KOPT-K1 (cell line): ENCODE measurements at regions not wholly inside any gene's neighbourhood (a gene's known extent, or its start where the extent isn't known, plus 50 kb on each side); places are given as distances from the start of the nearest gene placed in this dataset.
"Not testable (repeated sequence)": the region's sequence is repeated elsewhere in the genome, so short reads cannot be mapped to it uniquely, and the experiment has no call there.

Experiments
- H3K27ac ChIP-seq: fragments of 200-600 bp; sonication (generic); 2 replicates; pipeline ENCODE4 v1.5.1; 2016; ENCODE audit warnings: antibody characterized with exemption, mild to moderate bottlenecking, low read depth, low read length; ENCODE audit not compliant: poor library complexity, severe bottlenecking
- H3K36me3 ChIP-seq: fragments of 200-600 bp; sonication (generic); 2 replicates; pipeline ENCODE4 v1.5.1; 2017; ENCODE audit warnings: antibody characterized with exemption, mild to moderate bottlenecking, low read length, moderate library complexity; ENCODE audit not compliant: insufficient read depth
- H3K9me3 ChIP-seq: fragments of 200-600 bp; sonication (generic); 2 replicates; pipeline ENCODE4 v1.5.1; 2017; ENCODE audit warnings: antibody characterized with exemption, low read length, mild to moderate bottlenecking; ENCODE audit not compliant: insufficient read depth, poor library complexity, severe bottlenecking

DNA sequence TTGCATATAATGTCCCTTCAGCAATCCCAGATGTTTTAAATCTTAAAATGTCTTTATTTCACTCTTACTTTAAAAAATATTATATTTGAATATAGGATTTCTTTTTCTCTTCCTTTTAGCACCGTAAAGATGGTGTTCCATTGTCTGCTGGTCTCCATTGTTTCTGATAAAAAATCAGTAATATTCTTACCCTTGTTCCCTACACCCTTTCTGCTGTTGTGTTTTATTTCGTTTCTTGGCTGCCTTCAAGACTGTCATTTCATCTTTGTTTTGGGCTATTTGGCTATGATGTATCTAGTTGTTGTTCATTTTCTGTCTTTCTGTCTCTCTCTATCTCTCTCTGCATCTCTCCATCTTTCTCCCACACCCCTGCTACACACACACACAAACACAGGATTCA, 197.9 kb downstream of the IRX2 start:
- H3K36me3 ChIP-seq: no peaks in the 10 kb centered on the region
- H3K27ac ChIP-seq: no peak overlapping the region
- H3K9me3 ChIP-seq: peaks cover 15% of the 10 kb centered on the region

DNA sequence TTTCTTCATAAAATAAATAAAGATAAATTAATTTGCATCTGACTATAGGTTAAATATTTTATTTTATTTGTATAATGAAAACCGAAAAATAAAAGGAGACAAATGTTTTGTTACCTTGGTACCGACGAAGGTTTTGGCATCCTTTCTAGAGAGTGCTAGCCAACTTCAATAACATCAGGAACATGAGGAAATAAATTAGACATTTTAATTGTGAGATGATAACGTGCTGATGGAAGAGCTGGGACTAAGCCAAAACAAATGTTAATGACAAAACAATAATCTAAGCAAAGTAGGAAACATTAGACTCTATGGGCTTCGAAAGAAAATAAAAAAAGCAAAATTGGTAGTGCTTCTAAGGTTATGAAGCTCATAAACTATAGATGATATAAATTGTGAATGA, 201.0 kb downstream of the IRX2 start:
- Histone ChIP-seq H3K9me3 (peaks cover 11% of the 10 kb centered on the region), H3K27ac (no peak overlapping the region), H3K36me3 (no peaks in the 10 kb centered on the region)

DNA sequence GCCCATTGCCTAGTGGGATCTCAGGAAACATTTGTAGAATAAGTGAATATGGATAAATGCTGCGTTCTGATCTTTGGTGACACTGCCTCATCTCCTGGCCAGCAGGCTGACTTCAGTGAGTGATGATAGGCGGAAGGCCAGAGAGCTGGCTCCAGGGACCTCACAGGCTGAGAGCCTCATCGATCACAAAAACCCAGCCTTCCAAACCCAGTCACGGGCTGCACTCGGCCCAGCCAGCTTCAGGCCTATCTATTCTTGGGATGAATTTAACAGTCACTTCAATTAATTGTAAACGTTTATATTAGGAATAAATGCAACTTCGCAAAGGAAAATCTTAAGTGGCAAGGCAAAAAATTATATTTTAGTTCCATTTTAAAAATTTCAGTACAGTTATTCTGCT, 201.6 kb downstream of the IRX2 start:
- no peak overlapping the region for H3K27ac ChIP-seq

DNA sequence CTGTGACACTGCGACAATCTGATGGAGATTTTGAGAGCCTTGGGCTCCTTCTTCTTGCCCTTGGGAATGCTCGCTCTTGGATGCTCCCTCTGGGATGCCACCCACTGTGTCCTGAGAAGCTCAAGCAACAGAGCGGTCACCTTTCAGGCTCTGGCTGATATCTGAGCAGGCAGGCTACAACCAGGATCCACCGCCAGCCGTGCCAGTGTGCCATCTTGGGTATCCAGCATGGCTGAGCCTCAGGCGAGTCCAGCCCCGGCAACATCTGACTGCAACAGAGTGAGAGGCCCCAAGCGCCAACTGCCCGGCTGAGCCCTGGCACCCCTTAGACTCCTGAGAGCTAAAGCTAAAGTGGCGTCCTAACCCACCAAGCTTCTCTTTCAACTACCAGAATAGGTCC, 202.1 kb downstream of the IRX2 start:
- Histone ChIP-seq H3K9me3 (peaks cover 6% of the 10 kb centered on the region), H3K27ac (no peak overlapping the region), H3K36me3 (no peaks in the 10 kb centered on the region)

More for the DNA sequence above, 201.6 kb downstream of the IRX2 start:
- Histone ChIP-seq H3K36me3 (no peaks in the 10 kb centered on the region), H3K9me3 (peaks cover 11% of the 10 kb centered on the region)

DNA sequence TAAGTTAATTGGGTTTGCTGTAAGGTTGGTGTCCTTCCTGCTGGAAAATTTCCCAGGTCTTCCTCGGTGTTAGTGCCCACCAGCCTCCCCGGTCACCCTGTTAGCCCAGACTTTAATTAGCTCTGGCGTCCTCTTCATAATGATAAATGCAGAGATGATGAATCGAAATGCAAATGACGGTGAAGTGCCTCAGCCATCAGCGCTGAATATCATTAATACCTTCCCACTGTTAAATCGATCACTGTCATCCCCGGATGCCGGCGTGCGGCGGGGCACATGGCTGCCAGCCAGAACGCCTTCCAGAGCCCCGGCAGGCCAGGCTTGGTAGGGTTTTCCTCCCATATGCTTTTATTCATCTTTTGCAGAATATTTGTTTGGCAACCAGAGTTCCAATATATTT, 204.5 kb downstream of the IRX2 start:
- Histone ChIP-seq H3K9me3 (no peaks in the 10 kb centered on the region), H3K36me3 (no peaks in the 10 kb centered on the region), H3K27ac (no peak overlapping the region)

DNA sequence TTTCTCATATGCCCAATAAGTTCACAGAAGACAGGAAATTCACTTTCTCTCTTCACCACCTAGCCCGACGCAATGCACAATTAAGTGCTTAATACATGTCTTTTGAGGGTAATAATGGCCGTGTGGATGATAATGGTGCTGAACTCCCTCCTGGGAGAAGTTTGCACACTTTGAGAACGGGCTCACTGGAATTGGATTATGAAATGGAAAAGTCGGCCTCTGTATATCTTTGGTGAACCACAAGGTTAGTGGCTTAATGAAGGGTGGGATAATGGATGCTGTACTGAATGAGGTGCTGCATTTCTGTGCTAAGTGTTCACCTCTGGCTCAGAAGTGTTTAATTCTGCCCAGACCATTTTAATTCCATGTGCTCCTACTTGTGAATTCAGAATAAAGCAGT, 207.5 kb downstream of the IRX2 start:
- no peaks in the 10 kb centered on the region for H3K9me3 ChIP-seq

DNA sequence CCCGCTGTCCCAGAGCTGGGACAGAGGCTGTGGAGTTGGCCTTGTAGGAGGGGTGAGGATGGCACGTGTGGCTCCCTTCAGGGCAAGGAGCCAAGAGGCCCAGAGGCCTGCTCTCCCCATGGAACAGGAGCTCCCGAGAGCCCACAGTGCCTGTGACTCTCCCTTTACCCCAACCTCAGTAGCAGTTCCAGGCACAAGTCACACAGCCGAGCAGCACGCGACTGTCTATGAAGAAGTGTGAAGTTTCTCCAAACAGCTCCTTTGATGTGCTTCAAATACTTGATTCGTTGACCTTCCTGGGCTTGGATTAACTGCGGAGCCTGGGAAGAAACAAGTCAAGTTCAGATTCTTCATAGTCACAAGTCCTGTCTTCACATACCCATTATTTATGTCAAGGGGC, 208.7 kb downstream of the IRX2 start:
- no peaks in the 10 kb centered on the region for H3K9me3 ChIP-seq

More for the DNA sequence above, 207.5 kb downstream of the IRX2 start:
- Histone ChIP-seq H3K27ac (no peak overlapping the region), H3K36me3 (no peaks in the 10 kb centered on the region)

DNA sequence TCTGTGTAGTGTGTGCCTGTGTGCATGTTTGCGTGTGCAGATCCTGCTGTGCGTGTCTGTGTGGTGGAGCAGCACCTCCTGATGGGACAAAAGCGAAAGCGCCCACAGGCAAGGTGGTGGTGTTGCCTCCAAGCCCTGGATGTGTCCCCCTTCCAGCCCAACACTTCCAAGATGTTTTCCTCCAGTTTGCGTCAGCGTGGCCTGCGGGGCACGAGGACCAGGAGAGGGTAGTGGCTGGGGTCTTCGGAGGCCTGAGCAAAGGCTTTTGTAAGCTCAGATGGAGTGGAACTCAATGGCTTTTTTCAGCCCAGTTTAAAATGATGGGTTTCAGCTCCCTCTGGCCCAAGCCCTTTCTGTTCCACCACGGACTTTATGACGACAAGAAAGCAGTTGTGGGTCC, 209.5 kb downstream of the IRX2 start:
- Histone ChIP-seq H3K36me3 (no peaks in the 10 kb centered on the region), H3K27ac (no peak overlapping the region)

More for the DNA sequence above, 208.7 kb downstream of the IRX2 start:
- H3K36me3 ChIP-seq: no peaks in the 10 kb centered on the region
- no peak overlapping the region for H3K27ac ChIP-seq

DNA sequence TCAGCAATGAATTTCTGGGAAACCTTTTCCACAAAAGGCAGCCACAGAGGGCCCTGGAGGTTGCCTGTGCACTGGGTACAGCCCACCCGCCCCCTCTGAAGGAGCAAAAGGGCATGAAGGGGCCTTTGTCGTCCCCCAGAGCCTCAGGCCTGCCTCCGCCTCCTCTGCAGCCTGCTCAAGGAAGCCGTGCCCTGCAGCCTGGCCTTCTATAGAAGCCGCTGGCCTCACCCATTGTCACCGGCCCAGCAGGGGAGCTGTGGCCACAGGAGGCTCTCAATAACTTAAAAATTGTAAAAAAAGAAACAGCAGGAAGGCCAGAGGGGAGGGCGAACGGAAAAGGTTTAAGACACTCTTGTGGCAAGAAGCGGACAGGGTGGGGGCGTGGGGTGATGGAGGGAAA, 213.3 kb downstream of the IRX2 start:
- Histone ChIP-seq H3K9me3 (no peaks in the 10 kb centered on the region), H3K27ac (no peak overlapping the region), H3K36me3 (no peaks in the 10 kb centered on the region)

More for the DNA sequence above, 209.5 kb downstream of the IRX2 start:
- no peaks in the 10 kb centered on the region for H3K9me3 ChIP-seq

DNA sequence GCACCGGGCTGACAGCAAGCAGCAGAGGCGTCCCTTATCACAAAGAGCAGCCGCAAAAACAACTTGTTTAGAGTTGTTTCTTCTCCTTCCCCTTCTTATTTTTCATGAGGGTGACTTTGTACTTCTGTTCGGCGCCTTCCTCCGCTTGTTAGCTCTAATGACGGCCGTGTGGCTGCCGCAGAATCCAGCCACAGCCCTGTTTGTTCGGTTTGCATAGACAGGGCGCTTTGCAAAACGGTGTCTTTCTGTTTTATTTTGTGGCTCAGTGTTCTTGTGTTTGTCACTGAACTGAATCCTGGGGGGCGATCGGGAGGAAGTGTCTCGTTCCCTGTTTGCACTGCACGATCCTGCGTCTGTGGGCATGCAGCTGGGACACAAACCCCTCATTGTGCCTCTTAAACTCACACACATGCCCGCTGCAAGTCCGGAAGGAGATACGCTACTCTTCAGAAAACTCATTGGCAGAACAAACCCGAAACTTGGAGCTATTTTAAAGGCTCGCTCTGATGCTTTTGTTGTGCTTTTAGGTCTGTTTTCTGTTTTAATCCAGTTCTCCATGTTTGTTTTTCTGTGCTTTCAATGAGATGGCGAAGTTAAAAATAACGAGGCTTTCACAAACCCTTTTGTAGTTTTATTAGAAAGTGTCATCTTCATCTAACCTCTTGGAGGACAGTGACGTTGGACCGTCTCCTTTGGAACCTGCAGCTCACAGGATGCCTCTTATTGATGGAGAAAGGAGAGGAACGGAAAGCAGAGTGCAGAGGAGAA, 213.9 kb downstream of the IRX2 start:
- no peaks in the 10 kb centered on the region for H3K9me3 ChIP-seq
- no peak overlapping the region for H3K27ac ChIP-seq
- H3K36me3 ChIP-seq: no peaks in the 10 kb centered on the region

DNA sequence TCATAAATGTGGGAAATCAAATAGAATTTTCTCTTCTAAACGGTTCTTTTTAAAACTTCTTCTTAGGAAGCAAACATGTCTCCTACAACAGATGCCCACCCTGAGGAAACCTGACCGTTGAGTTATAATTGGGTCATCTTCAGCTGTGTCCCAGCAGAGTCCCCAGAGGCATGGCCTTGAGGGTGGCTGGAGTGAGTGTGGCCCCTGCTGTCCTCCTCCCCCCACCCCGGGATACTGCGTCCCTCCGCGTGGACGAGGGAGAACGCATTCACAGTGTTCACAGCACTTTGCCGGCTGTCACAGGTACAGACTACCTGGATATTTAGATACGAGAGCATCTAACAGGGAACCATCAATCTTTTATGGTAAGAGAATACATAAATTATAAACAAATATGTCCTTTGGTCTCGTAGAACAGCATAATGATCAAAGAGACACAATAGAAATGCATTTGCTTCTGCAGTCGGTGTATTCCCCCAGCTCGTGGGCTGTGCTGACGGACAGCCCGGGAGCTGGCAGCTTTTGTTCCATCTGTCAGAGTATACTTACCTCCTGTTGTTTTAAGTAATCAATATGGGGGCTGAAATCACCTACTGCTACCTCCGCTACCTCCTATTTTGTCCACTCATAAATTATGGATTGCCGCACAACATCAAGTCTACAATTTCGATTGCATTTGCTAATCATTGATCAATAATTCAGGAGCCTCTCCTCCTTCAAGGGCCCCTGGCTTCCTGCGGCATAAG, 214.7 kb downstream of the IRX2 start:
- Histone ChIP-seq H3K9me3 (no peaks in the 10 kb centered on the region), H3K36me3 (no peaks in the 10 kb centered on the region), H3K27ac (no peak overlapping the region)

DNA sequence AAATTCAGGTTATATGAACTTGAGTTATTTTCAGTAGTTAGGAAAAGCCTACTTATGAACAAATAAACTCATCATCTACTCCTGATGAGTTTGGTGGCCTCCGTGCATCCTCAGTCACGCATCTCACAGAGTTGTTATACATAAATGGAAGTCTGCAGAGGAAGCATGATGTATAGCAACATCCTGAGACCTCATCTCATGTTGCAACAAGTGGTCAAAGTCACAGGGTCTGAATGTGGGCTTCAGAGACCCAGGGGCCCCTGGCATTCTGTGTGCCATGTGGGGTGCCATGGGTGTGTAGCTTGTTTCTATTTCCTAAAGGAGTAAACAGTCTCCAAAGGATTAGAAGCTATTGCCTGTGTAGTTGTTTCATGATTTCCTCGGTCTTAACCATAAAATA, 216.5 kb downstream of the IRX2 start:
- no peak overlapping the region for H3K27ac ChIP-seq
- H3K9me3 ChIP-seq: no peaks in the 10 kb centered on the region
- no peaks in the 10 kb centered on the region for H3K36me3 ChIP-seq

DNA sequence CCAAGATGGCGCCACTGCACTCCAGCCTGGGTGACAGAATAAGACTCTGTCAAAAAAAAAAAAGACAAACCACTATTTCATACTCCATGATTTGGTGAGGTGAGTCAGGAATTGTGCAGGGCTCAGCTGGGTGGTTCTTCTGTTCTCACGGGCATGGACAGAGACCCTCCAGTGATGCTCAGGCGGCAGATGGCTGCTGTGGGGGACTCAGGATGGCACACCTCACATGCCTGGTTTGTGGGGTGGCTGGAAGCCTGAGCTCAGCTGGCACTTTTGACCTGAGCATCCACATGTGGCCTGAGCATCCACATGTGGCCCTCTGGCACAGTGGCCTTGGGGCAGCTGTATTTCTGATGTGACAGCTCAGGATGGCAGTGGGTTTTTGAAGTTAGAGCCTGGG, 217.2 kb downstream of the IRX2 start:
- Histone ChIP-seq H3K27ac (no peak overlapping the region), H3K36me3 (no peaks in the 10 kb centered on the region), H3K9me3 (no peaks in the 10 kb centered on the region)

DNA sequence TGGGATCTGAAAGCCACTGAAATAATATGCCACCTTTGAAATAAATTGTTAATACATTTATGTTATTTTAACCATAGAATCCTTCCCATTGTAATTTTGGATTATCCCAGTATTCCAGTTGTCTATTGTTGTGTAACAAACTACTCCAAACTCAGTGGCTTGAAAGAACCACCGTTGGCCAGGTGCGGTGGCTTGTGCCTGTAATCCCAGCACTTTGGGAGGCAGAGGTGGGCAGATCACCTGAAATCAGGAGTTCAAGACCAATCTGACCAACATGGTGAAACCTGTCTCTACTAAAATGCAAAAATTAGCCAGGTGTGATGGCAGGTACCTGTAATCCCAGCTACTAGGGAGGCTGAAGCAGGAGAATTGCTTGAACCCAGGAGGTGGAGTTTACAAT, 217.6 kb downstream of the IRX2 start:
- H3K9me3 ChIP-seq, H3K36me3 ChIP-seq, H3K27ac ChIP-seq: not testable (repeated sequence)

DNA sequence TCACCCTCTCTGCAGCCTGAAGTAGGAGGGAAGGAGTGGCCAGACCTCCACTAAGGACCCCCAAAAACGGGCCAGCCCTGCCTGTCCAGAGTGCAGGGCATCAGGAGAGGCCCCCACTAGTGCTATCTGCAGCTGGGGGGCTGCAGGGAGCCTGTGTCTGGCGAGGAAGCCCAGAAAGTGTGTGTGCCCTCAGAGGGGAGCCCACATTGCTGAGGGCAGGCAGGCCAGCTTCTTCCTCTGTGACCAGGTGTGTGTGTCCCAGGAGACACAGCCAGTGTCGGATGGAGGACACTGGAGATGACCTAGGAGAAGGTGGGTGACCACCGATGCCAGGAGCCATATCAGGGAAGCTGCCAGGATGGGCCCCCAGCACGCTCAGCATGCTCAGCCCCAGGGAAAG, 218.7 kb downstream of the IRX2 start:
- Histone ChIP-seq H3K36me3 (no peaks in the 10 kb centered on the region), H3K9me3 (no peaks in the 10 kb centered on the region), H3K27ac (no peak overlapping the region)

DNA sequence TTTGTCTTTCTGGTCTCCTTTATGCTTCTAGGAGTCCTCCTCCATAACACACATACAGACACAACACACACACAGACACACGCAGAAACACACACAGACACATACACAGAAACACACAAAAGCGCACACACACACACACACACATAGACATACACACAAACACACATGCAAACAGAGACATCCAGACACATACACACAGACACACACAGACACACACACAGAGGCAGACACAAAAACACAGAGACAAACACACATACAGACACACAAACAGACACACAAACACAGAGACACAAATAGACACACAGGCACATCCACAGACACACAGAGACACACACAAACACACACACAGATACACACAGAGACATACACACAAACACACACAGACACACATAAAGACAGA, 220.2 kb downstream of the IRX2 start:
- Histone ChIP-seq H3K36me3 (no peaks in the 10 kb centered on the region), H3K9me3 (no peaks in the 10 kb centered on the region), H3K27ac (no peak overlapping the region)
